AG04449 (cell line): ENCODE measurements at regions not wholly inside any gene's neighbourhood (a gene's known extent, or its start where the extent isn't known, plus 50 kb on each side); places are given as distances from the start of the nearest gene placed in this dataset.

Experiments used
- CTCF ChIA-PET: fragments of 350-600 bp; formaldehyde crosslinking; extraction: SDS; loops from one replicate; lab custom pipeline; 2021; ENCODE audit warnings: antibody characterized with exemption; lab: Yijun Ruan, JAX
- POLR2A ChIA-PET: fragments of 400-600, 350-600 bp; formaldehyde crosslinking; extraction: SDS; loops from one replicate; lab custom pipeline; 2020; ENCODE audit warnings: antibody characterized with exemption, inconsistent platforms; lab: Yijun Ruan, JAX
- DNase-seq: peaks from one replicate; pipeline ENCODE4 v3.0.0-alpha.2; 2010; ENCODE audit warnings: low read depth, low spot score
- H3K4me3 ChIP-seq: 2 replicates; pipeline ENCODE4 v1.5.1; 2011; ENCODE audit warnings: low read depth, mild to moderate bottlenecking, control low read depth, low read length
- CTCF ChIP-seq: IDR thresholded peaks from one replicate; pipeline ENCODE4 v1.5.1; 2011; ENCODE audit warnings: mild to moderate bottlenecking, moderate library complexity, low read length, control low read depth, inconsistent platforms; ENCODE audit not compliant: insufficient read depth; ENCODE audit errors: missing control alignments

GRCh38 chr20:57993716-57994431 is 234.6 kb downstream of the ANKRD60 start:
- DNase-seq = no peak
- TF ChIP-seq CTCF = no peak
- no peak overlapping the region for H3K4me3 ChIP-seq
- ChIA-PET CTCF (no interaction called here), POLR2A (no interaction called here)

DNA sequence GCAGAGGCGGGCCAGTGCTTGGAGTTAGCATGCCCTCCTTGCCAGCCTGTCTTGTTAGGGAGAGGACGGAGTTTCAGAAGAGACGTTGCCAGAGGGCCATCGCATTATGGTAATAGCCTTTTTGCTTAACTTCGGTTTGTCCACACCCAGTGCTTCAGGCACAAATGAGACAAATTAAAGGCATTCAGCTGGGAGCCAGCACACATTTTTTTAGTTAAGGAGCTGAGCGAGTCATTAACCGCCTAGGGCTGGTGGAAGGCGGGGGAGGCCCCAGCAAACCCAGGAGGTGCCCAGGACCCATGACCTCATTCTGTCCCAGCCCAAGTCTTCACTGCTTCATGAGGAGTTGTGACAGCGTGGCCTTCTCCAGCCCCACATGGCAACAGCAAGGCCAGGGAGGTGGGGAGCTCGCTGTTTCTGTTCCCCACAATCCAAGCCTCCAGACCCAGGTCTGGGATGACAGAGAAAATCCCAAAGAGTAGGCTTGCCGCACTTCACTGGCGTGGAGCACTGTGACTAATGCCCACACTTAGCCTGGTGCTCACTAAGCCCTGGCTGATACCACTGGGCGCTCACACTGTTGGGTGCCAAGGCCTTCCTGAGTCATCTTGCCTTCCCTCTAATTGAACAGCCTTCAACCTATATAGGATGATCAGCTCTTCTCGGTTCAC is 237.1 kb downstream of the ANKRD60 start:
- ChIA-PET POLR2A (interaction anchor here (0.6 to 0.9 kb wide), 2 partner anchors 13 to 293 kb away, joined by 3 to 5 read pairs; no protein-coding TSS in a partner anchor), CTCF (no interaction called here)
- no peak overlapping the region for H3K4me3 ChIP-seq
- no peak for DNase-seq
- TF ChIP-seq CTCF = no peak

- ChIA-PET CTCF (interaction anchor here (1.0 to 1.3 kb wide), 3 partner anchors 31 to 337 kb away, joined by 3 to 4 read pairs (median 3); no protein-coding TSS in a partner anchor), POLR2A (interaction anchor here (0.9 kb wide), 1 partner anchor 12 kb away, joined by 3 read pairs; no protein-coding TSS in a partner anchor)
- DNase-seq = no peak
- no peak for TF ChIP-seq CTCF
- H3K4me3 ChIP-seq = no peak overlapping the region
Observed at GRCh38 chr20:57990396-57990987, 238.0 kb downstream of the ANKRD60 start.

DNA sequence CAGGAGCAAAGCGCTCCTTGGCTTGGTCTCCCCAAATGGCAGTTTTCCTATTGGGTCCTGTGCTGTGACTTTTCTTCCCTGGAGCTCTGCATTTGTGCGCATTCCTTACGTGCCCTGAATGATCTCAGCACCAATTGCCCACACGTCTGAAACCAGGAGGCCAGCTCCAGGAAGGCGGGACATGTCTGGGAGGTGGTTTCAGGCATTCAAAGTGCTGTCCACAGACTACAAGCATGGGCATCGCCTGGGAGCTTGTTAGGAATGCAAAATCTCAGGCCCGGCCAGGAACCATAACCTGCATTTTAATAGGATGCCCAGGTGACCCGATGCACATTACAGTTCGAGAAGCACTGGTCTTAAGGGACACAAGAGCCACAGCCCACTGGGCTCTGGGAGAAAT is 239.6 kb downstream of the ANKRD60 start:
- ChIA-PET POLR2A (no interaction called here), CTCF (no interaction called here)
- no peak for DNase-seq
- no peak for TF ChIP-seq CTCF
- H3K4me3 ChIP-seq = no peak overlapping the region

DNA sequence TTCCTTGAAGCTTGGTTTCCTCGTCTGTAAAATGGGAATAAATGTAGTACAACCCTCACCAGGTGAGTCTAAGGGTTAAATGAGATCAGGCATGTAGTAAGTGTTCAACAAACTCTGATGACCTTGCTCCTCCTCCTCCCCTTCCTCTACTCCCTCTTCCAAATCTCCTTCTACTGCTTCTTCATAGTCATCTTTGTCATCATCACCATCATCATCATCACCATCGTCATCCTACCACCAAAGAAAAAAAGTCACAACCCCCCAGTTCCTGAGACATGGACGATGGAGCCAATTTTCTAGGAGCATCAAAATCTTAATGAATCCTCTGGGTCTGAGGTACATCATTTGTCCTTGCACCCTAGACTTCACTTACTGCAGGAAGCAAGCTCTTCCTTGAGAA is 240.0 kb downstream of the ANKRD60 start:
- DNase-seq = no peak
- ChIA-PET CTCF (no interaction called here), POLR2A (no interaction called here)
- H3K4me3 ChIP-seq = no peak overlapping the region
- no peak for TF ChIP-seq CTCF

- DNase-seq = no peak
- ChIA-PET CTCF (no interaction called here), POLR2A (no interaction called here)
- no peak for TF ChIP-seq CTCF
- H3K4me3 ChIP-seq = no peak overlapping the region
Observed at GRCh38 chr20:57987659-57988058, 240.8 kb downstream of the ANKRD60 start.
